ENCODE measurements at regions not wholly inside any gene's neighbourhood (a gene's known extent, or its start where the extent isn't known, plus 50 kb on each side); places are given as distances from the start of the nearest gene placed in this dataset.

DNA sequence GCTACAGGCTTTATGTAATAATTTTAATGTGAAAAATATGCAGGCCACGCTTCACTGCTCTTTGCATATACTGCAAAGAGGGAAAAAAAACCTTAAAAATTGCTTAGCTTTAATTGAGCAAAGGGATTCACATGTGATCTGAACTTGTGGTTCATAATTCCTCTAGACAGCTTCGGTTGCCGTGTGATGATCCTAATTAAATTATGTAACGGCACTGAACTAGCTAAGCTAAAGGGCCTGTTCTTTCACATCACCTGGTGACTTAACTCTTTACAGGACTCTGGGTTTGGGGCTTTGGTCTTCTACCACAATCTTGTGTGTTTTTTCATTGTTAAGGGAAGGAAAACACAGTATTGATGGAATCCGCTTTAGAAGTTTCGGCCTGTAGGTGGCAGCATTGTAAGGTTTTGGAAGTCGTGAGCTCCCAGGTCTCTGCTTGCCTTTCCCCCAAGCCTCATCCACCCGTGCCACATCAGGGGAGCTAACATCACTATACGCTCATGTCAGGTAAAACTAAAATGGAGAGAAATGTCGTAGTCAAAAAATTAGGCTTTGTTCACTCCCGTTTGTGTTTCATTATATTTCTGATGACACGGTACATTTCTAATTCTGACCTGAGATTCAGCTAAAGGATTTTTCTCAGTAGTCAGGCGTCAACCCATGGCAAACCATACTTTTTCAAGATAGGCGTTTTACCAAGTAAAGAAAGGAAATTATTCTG, 205.6 kb upstream of the DPH6 start (continued):
- no peak for TF ChIP-seq SPI1 (IDR thresholded peaks at IDR 0.05; ENCODE audit: borderline replicate concordance, low read depth, low read length)
- TF ChIP-seq FUS (optimal IDR thresholded peaks at IDR 0.05; ENCODE audit: low read depth, low read length), result no peak
- TF ChIP-seq, protein P1, sequence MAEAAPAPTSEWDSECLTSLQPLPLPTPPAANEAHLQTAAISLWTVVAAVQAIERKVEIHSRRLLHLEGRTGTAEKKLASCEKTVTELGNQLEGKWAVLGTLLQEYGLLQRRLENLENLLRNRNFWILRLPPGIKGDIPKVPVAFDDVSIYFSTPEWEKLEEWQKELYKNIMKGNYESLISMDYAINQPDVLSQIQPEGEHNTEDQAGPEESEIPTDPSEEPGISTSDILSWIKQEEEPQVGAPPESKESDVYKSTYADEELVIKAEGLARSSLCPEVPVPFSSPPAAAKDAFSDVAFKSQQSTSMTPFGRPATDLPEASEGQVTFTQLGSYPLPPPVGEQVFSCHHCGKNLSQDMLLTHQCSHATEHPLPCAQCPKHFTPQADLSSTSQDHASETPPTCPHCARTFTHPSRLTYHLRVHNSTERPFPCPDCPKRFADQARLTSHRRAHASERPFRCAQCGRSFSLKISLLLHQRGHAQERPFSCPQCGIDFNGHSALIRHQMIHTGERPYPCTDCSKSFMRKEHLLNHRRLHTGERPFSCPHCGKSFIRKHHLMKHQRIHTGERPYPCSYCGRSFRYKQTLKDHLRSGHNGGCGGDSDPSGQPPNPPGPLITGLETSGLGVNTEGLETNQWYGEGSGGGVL (CRISPR knock-in tag; IDR thresholded peaks at IDR 0.05), result no peak
- TF ChIP-seq, protein P2, sequence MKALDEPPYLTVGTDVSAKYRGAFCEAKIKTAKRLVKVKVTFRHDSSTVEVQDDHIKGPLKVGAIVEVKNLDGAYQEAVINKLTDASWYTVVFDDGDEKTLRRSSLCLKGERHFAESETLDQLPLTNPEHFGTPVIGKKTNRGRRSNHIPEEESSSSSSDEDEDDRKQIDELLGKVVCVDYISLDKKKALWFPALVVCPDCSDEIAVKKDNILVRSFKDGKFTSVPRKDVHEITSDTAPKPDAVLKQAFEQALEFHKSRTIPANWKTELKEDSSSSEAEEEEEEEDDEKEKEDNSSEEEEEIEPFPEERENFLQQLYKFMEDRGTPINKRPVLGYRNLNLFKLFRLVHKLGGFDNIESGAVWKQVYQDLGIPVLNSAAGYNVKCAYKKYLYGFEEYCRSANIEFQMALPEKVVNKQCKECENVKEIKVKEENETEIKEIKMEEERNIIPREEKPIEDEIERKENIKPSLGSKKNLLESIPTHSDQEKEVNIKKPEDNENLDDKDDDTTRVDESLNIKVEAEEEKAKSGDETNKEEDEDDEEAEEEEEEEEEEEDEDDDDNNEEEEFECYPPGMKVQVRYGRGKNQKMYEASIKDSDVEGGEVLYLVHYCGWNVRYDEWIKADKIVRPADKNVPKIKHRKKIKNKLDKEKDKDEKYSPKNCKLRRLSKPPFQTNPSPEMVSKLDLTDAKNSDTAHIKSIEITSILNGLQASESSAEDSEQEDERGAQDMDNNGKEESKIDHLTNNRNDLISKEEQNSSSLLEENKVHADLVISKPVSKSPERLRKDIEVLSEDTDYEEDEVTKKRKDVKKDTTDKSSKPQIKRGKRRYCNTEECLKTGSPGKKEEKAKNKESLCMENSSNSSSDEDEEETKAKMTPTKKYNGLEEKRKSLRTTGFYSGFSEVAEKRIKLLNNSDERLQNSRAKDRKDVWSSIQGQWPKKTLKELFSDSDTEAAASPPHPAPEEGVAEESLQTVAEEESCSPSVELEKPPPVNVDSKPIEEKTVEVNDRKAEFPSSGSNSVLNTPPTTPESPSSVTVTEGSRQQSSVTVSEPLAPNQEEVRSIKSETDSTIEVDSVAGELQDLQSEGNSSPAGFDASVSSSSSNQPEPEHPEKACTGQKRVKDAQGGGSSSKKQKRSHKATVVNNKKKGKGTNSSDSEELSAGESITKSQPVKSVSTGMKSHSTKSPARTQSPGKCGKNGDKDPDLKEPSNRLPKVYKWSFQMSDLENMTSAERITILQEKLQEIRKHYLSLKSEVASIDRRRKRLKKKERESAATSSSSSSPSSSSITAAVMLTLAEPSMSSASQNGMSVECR (CRISPR knock-in tag; IDR thresholded peaks at IDR 0.05), result no peak
- TF ChIP-seq RAD21 (CRISPR knock-in tag; conservative IDR thresholded peaks at IDR 0.05 in 1 of 2, IDR thresholded peaks at IDR 0.05 in 1 of 2), result peak; percentile 48 to 69
- TF ChIP-seq SMARCA5 (IDR thresholded peaks at IDR 0.05), result no peak
- no peak for TF ChIP-seq ESRRA (IDR thresholded peaks at IDR 0.05; ENCODE audit: borderline replicate concordance, low read depth)
- no peak for TF ChIP-seq BRCA1 (IDR thresholded peaks at IDR 0.05)
- no peak for TF ChIP-seq BRCA1 (CRISPR knock-in tag; IDR thresholded peaks at IDR 0.05)
- TF ChIP-seq, protein P3, sequence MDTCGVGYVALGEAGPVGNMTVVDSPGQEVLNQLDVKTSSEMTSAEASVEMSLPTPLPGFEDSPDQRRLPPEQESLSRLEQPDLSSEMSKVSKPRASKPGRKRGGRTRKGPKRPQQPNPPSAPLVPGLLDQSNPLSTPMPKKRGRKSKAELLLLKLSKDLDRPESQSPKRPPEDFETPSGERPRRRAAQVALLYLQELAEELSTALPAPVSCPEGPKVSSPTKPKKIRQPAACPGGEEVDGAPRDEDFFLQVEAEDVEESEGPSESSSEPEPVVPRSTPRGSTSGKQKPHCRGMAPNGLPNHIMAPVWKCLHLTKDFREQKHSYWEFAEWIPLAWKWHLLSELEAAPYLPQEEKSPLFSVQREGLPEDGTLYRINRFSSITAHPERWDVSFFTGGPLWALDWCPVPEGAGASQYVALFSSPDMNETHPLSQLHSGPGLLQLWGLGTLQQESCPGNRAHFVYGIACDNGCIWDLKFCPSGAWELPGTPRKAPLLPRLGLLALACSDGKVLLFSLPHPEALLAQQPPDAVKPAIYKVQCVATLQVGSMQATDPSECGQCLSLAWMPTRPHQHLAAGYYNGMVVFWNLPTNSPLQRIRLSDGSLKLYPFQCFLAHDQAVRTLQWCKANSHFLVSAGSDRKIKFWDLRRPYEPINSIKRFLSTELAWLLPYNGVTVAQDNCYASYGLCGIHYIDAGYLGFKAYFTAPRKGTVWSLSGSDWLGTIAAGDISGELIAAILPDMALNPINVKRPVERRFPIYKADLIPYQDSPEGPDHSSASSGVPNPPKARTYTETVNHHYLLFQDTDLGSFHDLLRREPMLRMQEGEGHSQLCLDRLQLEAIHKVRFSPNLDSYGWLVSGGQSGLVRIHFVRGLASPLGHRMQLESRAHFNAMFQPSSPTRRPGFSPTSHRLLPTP (IDR thresholded peaks at IDR 0.05; ENCODE audit: borderline replicate concordance, extremely low read depth, insufficient read length), result no peak
- no peak for TF ChIP-seq ZNF274 (IDR thresholded peaks at IDR 0.05; ENCODE audit: borderline replicate concordance, low read depth, low read length)
- TF ChIP-seq ZSCAN29 (IDR thresholded peaks at IDR 0.05), result no peak
- TF ChIP-seq, protein P4, sequence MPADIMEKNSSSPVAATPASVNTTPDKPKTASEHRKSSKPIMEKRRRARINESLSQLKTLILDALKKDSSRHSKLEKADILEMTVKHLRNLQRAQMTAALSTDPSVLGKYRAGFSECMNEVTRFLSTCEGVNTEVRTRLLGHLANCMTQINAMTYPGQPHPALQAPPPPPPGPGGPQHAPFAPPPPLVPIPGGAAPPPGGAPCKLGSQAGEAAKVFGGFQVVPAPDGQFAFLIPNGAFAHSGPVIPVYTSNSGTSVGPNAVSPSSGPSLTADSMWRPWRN (IDR thresholded peaks at IDR 0.05; ENCODE audit: low read depth), result no peak
- TF ChIP-seq GTF2A2 (tag; IDR thresholded peaks at IDR 0.05), result no peak
- TF ChIP-seq U2AF2 (optimal IDR thresholded peaks at IDR 0.05; ENCODE audit: low read depth, low read length), result no peak
- TF ChIP-seq ERF (CRISPR knock-in tag; IDR thresholded peaks at IDR 0.05), result no peak
